ENCODE measurements at regions not wholly inside any gene's neighbourhood (a gene's known extent, or its start where the extent isn't known, plus 50 kb on each side); places are given as distances from the start of the nearest gene placed in this dataset.
A peak's percentile ranks its signal among the peaks of the same experiment; 100 is the strongest.
"Not testable (repeated sequence)": the region's sequence is repeated elsewhere in the genome, so short reads cannot be mapped to it uniquely, and the experiment has no call there.

DNA sequence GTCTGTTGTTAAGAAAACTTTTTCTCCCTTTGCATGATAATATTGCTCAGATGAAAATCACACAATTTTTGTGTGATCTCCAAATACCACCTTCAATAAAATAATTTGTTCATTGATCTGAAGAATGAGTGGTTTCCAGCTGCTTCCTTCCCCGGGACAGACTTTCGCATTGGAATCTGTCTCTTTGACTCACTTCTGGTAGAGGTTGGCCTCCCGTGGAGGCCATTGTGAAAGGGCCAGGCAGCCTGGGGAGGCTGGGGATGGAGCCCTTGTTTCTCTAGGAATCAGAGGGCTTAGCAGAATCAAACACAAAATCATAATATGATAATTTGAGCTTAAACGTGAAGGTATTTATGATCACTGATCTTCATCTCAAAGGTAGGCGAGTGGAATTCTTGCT is 135.0 kb upstream of the ZNF536 start:
- DNase-seq (ENCODE audit: low spot score) = no peak

DNA sequence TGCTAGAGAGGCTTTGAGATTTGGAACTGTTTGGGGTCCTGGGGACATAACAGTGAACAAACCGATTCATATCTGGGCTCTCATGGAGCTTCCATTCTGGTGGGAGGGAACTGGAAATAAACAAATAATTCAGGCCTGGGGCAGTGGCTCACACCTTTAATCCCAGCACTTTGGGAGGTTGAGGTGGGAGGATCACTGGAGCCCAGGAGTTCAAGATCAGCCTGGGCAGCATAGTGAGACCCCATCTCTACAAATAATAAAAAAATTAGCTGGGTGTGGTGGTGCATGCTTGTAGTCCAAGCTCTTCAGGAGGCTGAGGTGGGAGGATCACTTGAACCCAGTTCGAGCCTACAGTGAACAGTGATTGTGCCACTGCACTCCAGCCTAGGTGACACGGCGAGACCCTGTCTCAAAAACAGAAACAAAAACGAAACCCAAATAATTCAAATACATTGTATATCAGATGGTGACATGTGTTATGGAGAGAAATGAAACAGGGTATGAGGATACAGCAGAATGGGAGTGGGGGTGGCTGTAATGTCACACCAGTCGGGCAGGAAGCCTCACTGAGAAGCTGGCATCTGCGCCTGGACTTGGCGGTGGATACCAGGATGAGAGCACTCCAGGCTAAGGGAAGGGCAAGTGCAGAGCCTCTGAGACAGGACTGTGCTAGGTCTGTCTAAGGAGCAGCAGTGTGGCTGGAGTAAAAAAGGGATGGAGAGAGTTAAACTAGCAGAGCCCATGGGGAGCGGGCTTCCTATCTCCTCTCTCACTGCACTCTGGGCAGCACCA is 131.1 kb upstream of the ZNF536 start:
- no peak for DNase-seq (ENCODE audit: low spot score)

DNA sequence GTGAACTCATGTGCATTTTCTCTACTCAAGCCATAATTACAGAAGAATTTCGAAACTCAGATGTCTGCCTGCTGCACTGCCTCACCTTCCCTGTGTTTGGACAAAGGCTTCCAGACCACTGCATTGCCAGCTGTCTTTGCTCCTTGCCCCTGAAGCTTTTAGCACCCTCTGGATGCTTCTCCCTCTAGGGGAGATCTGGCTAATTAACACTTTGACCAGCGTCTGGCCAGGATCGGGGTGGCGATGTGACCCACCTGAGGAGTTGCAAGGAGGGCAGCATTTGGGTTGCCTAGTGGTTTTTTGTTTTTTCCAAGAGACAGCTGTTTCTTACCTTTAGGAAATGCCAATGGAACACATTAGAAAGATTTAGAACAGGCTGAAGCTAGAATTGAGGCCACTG is 127.7 kb upstream of the ZNF536 start:
- DNase-seq (ENCODE audit: low spot score) = no peak

DNA sequence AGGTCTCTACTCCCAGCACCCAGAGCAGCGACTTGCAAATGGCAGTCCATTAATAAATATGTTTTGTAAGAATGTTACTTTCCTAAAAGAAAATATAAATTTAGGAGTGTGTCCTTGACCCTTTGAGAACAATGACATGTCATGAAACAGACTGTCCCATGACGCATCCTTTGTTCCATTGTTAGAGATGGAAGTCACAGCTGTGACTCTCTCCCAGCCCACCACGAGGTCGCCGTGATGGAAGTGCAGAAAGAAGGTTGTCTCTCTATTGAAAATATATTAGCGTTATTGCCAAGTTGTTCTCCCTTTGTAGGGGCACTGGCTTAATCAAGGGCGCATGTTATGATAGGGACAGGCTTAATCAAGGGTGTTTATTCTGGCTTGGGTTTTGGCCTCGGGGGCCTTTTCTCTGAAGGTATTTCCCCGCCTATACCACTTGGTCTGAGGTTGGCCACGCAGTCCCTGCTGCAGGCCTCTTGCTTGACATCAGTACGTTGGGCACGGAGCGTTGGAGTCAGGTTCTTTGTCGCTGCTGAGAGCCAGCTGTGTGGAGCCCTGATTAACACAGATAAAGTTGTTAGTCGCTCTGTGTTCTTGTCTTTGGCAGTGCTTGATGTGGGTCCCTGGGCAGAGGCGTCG is 126.7 kb upstream of the ZNF536 start:
- DNase-seq (ENCODE audit: low spot score) = no peak

DNA sequence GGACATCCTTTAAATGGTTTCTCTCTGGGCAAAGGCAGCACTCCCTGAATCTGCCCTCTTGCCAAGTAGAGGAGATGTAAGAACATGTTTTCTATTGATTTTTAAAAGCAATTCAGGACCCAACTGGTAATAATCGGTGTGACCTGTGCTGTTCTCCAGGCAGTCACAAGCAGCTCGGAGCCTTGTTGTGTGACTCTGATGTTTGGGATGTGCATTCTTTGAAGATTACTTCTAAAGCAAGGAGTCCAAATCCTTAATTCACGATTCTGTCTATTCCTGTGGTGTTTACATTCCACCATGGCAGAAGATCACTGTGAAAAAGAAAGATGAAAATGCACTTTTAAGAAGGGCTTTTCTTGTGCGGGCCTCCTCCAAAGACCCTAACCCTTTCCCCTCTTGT is 122.3 kb upstream of the ZNF536 start:
- DNase-seq (ENCODE audit: low spot score) = no peak

DNA sequence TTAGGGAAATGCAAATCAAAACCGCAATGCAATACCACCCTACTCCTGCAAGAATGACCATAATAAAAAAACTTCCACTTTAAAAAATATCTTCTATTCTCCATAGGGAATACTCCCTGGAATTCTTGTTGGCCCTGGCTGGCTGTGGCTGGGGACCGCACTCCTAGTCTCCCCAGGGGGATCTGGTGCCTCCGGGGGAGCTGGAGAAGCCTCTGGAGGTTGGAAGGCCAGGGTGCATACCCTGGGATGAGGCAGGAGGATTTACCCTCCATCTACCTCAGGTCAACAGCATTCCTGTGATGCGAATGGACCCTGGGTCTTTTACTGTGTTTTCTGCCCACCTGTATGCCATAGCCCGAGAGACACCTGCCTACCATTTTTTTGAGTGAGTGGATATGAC is 120.0 kb upstream of the ZNF536 start:
- DNase-seq (ENCODE audit: low spot score) = no peak

DNA sequence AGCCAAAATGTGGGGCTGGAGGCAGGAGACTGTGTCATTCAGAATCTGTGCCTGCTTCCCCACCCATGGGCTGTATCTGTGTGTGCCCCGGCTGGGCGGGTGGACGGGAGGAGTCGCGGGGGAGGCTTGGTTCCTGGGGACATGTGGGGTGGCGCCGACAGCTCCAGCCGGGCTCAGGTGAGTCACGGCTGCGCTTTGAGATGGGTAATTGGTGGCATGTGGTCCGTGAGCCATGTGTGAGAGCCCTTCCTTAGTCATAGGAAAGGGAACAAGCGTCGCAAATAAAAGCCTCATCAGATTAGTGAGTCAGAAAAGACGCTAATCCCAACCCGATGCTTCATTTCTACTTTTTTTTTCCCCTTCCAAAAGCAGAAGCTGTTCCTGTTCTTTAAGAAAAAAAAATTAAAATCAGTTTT is 118.6 kb upstream of the ZNF536 start:
- DNase-seq (ENCODE audit: low spot score) = peak; percentile 76

DNA sequence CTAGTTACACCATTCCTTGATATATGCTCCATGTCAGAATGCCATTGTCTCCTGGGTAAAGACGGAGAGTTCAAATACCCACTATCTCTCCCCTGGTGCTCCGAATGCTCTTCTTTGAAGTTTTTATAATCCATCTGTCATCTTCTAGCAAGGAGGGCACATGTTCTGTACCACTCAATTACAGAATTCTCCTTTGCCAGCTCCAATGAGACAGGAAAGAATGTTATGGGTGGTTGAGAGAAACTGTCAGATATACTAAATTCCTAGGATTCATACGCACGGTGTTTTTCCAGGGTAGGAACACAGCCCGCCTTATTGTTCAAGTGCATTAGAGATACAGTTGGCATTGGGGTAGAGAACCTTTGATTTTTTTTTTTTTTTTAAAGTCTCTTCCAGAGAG is 118.0 kb upstream of the ZNF536 start:
- no peak for DNase-seq (ENCODE audit: low spot score)

DNA sequence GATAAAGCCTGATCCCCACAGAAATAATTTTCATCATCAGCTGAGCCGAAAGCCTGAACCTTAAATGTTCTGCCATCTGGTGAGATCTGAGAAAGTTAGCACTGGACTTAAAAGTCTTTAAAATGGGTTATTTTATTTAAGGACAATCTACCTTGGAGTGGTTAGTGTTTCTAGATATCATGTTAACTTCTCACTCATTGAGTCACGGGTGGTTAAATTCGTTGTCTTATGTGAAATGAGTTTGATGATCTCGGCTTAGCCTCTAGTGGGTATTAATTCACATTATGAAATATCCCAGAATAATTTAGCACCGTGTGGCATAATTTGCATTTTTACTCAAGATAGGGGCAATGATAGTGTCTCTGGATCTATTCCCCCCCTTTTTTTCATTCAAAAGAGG is 117.4 kb upstream of the ZNF536 start:
- no peak for DNase-seq (ENCODE audit: low spot score)

DNA sequence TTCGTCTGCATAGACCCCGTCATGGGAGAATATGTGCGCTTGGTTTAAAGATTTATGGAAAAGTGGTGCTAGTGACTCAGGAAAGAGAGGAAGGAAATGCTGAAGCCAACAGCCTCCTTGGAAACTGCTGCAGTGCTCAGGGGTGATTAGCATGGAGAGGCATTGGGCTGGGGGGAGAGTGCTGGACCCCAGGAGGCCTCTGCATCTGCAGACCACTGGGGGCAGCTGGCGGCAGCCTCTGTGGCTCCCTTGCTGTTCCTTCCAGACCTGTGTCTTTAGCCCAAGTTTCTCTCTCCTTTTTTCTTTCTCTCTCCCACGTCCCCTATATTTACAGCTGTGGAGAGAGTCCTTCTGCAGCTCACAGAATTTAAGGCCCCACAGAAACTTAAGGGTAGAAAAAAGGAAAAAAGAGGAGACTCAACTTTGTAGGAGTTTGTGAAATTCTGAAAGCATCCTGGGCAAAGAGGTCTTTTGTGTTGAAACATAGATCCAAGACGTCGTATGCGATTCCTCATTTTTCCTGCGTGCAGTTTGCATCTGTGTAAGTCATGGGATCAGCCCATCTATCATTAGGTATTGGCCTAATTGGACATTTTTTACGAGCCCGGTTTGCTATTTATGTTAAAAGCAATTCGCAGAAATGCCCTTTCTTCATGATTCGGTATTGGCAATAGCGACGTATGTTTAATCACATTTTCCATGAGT is 116.2 kb upstream of the ZNF536 start:
- no peak for DNase-seq (ENCODE audit: low spot score)

DNA sequence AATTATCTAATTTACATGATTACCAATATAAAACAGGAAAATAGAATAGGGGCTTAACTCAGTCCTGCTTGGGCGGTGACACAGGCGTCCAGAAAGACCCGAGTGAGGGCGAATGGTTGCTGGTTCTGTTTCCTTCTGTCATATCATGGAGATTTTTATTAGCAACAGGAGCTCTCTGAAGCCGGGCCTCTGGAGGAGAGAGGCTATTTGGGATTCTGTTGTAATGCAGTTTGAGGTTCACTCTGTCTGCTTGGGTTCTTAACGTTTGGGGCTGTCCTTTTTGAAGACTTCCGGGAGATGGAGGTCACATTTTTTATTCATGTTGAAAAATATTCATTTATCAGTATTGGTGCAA is 115.7 kb upstream of the ZNF536 start:
- DNase-seq (ENCODE audit: low spot score) = no peak

DNA sequence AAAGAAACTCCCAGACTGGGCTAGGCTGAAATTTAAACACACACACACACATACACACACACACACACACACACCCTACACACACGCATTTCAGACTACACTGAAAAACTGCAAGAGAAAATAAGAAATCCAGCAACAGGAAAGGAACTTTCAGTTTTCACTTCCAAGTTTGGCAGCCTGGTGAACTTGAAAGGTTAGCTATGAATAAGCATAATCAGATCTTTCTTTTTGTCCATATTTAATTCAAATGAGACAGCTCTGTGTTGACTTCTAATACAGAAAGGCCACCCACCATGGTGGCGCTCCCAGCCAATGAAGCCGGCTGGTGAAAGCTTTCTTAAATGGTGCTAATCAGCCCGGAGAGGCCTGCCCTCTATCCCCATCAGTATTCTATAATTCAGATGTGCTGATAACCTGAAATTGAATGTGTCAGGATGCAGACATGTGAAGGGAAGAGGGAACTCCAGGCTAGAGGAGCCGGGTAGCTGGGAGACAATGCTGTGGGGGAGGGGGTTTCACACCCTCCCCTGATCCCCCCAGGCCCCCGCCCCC is 108.3 kb upstream of the ZNF536 start:
- no peak for DNase-seq (ENCODE audit: low spot score)

DNA sequence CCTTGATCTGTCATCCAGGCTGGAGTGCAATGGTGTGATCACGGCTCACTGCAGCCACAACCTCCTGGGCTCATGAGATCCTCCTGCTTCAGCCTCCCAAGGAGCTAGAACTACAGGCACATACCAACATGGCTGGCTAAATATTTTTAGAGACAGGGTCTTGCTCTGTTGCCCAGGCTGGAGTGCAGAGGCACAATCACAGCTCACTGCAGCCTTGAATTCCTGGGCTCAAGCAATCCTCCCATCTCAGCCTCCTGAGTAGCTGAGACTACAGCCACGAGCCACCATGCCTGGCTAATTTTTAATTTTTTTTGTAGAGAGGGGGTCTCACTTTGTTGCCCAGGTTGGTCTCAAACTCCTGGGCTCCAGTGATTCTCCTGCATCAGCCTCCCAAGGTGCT is 106.3 kb upstream of the ZNF536 start:
- not testable (repeated sequence) for DNase-seq (ENCODE audit: low spot score)

DNA sequence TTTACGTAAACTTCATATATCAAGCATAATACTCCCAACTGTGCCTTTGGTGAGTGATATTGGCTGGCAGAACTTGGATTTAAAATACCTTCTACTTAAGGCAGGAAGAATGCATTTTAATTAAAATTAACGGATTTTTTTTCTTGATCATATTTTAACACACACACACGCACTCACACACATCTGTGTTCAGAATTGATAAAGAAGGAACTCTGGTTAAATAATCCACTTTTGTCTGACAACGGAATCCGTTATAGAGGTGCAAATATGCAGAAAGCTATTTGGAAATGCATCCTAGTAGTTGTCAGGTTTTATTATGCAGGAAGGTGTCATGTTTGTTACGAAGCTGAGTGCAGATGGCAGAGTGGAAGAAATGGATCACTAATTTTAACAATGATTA is 105.5 kb upstream of the ZNF536 start:
- no peak for DNase-seq (ENCODE audit: low spot score)

DNA sequence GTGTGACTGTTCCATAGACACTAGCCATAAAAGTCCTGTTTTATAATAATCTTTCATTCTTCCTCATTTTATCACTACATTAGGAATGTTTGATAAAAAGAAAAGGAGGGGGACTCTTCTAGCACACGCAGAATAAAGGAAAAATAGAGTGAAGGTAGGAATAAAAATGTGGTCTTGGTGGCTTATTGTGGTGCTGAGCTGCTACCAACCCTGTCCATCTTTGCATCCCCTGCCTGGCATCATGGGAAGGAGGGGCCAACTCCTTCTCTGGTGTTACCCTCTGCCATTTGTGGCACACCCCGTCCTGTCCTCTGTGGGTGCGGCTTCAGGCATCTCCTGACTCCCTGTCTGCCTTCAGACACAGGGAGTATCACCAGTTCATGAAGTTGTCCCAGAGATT is 104.9 kb upstream of the ZNF536 start:
- no peak for DNase-seq (ENCODE audit: low spot score)

DNA sequence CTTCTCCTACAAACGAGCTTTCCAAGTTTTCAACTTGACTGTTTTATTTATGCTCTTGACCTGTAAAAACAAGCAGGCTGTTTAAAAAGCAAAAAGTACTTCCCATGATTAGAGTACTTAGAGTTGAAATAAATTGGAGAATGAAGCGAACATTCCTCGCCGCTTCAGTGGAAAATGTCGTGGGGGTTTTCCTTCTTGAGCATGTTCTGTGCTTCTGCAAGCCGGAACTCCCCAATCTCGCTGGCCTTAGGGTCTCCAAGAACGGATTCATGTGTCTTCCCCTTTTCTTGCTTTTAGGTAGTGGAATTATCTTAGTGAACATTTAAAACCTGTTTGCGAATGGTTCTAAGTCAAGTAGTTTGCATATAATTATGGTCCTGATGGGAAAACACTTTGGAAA is 103.6 kb upstream of the ZNF536 start:
- DNase-seq (ENCODE audit: low spot score) = no peak

DNA sequence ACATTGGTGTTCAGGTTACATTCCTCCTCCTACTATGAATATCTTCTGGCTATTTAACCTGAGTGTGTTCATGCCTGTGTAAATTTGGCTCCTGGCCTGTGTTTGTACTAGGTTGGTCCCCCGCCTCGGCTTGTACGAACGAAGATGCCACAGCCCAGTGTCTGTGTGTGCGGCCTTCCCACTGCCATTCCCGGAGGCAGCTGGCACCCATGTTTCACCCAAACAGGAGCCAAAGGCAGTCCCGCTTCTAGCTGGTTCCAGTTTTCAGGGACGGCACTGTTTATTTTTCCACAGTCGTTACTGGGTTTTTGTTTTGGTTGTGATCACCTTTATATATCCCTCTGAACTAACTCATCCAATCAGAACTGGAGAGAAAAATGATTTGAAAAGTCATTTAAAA is 102.5 kb upstream of the ZNF536 start:
- no peak for DNase-seq (ENCODE audit: low spot score)

DNA sequence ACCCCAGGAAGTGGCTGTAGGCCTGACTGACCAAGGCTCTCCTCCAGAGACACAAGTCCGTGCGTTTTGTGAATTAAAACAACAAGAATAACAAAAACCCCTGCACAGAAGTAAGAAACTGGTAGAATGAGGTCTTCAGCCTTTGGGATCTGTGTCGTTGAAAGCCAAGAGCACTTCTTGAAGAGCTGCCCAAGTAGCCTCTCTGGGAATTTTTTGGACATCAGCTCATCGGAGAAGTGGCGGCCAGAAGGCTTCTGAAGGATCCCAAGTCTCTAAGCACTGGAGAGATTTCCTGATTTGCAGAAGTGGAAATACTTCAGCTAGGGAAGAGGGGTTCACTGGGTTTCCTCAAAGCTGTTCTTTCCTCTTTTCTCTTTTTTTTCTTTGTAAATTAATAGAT is 100.4 kb upstream of the ZNF536 start:
- no peak for DNase-seq (ENCODE audit: low spot score)

DNA sequence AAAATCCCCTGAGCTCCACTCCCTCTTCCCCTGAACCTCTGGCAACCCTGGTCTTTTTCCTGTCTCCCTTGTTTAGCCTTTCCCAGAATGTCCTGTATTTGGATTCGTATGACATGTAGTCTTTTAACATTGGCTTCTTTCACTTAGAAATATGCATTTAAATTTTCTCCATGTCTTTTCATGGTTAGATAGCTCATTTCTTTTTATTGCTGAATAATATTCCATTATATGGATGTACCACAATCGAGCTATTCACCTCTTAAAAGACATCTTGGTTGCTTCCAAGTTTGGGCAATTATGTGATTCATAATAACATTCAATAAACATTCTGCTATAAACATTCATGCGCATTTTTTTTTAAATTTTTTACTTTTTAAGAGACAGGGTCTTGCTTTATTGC is 99.6 kb upstream of the ZNF536 start:
- DNase-seq (ENCODE audit: low spot score) = no peak

DNA sequence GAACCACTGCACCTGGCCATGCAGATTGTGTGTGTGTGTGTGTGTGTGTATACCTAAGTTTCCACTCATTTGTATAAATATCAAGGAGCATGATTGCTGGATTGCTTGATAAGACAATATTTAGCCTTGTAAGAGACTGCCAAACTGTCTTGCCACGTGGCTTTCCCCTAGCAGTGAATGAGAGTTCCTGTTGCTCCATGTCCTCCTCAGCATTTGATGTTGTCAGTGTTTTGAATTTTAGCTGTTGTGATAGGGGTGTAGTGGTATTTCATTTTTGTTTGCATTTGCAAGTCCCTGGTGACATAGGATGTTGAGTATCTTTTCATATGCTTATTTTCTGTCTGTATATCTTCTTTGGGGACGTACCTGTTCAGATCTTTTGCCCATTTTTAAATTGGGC is 99.0 kb upstream of the ZNF536 start:
- DNase-seq (ENCODE audit: low spot score) = no peak

DNA sequence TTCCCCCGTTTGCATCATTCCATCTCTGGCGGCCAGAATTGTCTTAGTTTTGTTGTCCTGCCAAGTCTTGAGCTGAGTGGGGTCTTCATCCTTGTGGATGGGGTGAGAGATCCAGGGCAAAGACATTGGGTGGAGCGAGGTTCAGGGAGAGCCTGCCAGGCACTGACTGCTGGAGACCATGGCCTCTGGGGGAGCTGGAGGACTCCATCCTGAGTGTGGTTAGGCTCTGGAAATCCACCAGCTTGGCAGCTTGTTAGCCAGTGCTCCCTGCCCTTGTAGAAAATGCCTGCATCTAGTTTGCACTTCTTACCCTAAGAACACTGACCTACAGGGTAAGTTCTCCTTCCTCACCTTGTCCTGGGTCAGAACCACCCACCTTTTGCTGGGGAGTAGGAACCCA is 97.2 kb upstream of the ZNF536 start:
- no peak for DNase-seq (ENCODE audit: low spot score)

DNA sequence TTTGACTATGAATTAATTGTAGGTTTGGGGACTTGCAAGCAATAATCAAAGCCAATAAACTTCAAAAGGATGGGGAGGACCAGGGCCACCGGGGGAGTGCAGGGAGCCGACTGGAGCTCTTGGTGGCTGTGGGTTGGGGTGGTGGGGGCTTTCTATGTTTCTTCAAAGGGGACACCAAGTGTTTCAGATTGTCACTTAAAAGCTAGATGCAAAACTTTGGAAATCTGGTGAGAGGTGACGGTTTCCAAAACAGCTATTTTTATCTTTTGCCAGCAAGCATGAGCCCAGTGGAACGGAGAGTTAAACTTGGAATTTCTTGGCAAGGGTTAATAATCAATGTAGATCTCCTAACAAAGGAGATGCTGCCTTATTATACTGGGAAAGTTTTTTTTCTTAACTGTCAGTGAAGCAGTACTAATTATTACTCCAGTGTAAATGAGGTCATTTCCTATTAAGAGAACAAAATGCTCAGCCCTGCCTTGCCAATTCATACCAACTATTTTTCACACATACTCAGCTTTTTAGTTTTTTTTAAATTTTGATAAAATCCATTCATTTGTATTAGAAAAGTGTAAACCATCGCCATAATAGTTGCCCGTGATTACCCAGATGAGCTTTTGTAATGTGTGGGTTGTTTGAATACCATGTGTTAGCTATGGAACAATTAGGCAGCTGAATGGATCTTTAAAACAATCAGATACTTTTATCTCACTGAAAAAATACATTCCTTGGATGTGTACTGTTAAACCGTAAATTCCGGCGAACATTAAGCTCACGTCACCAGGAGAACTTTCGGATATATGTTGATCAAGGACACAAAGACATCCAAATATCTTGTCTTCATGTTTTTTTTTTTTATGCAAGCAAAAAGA is 95.9 kb upstream of the ZNF536 start:
- no peak for DNase-seq (ENCODE audit: low spot score)

Measured in SW480 (cell line).